NT2/D1 (cell line): ENCODE measurements at regions not wholly inside any gene's neighbourhood (a gene's known extent, or its start where the extent isn't known, plus 50 kb on each side); places are given as distances from the start of the nearest gene placed in this dataset.

Experiments
- DNase-seq: peaks from one replicate; pipeline ENCODE4 v3.0.0-alpha.2; 2011; ENCODE audit warnings: low read depth, low spot score
- H3K27me3 ChIP-seq: 2 replicates; pipeline ENCODE4 v1.6.0; 2011; ENCODE audit warnings: mild to moderate bottlenecking; ENCODE audit not compliant: insufficient read length, insufficient read depth
- H3K36me3 ChIP-seq: 2 replicates; pipeline ENCODE4 v1.6.1; 2011; ENCODE audit warnings: mild to moderate bottlenecking, low read length, mixed read lengths; ENCODE audit not compliant: insufficient read depth, insufficient read length
- H3K4me1 ChIP-seq: 2 replicates; pipeline ENCODE4 v1.5.1; 2011; ENCODE audit not compliant: insufficient read depth, insufficient read length
- H3K4me3 ChIP-seq: 2 replicates; pipeline ENCODE4 v1.5.1; 2011; ENCODE audit warnings: low read depth; ENCODE audit not compliant: insufficient read length
- H3K9ac ChIP-seq: 2 replicates; pipeline ENCODE4 v1.6.0; 2011; ENCODE audit warnings: low read depth; ENCODE audit not compliant: insufficient read length
- H3K9me3 ChIP-seq: 2 replicates; pipeline ENCODE4 v1.5.1; 2011; ENCODE audit warnings: mild to moderate bottlenecking, low read length; ENCODE audit not compliant: insufficient read depth
- SUZ12 ChIP-seq: IDR thresholded peaks from 2 replicates; pipeline ENCODE4 v1.6.1; 2011; ENCODE audit not compliant: insufficient read length, insufficient read depth; ENCODE audit errors: extremely low read depth
- YY1 ChIP-seq: IDR thresholded peaks from 2 replicates; pipeline ENCODE4 v1.6.1; 2011; ENCODE audit not compliant: insufficient read length, insufficient read depth
- ZNF274 ChIP-seq: IDR thresholded peaks from 2 replicates; pipeline ENCODE4 v1.6.1; 2011; ENCODE audit warnings: mild to moderate bottlenecking, low read depth, low read length

- no peaks in the 10 kb centered on the region for H3K9me3 ChIP-seq
- no peaks in the 10 kb centered on the region for H3K4me1 ChIP-seq
- H3K4me3 ChIP-seq: no peak overlapping the region
- no peaks in the 10 kb centered on the region for H3K36me3 ChIP-seq
- DNase-seq: peak; percentile 49
- no peak overlapping the region for H3K9ac ChIP-seq
- no peaks in the 10 kb centered on the region for H3K27me3 ChIP-seq
- TF ChIP-seq SUZ12: no peak
- no peak for TF ChIP-seq YY1
- TF ChIP-seq ZNF274: no peak
Observed at GRCh38 chr2:199602271-199602895, 144.6 kb upstream of the SATB2 start.

- no peak for DNase-seq
- no peak for TF ChIP-seq ZNF274
- TF ChIP-seq YY1: no peak
- no peak for TF ChIP-seq SUZ12
- Histone ChIP-seq H3K9me3 (no peaks in the 10 kb centered on the region), H3K4me3 (no peak overlapping the region), H3K36me3 (no peaks in the 10 kb centered on the region), H3K9ac (no peak overlapping the region), H3K27me3 (no peaks in the 10 kb centered on the region), H3K4me1 (no peaks in the 10 kb centered on the region)
Observed at GRCh38 chr2:199596549-199596948, 138.8 kb upstream of the SATB2 start.

DNA sequence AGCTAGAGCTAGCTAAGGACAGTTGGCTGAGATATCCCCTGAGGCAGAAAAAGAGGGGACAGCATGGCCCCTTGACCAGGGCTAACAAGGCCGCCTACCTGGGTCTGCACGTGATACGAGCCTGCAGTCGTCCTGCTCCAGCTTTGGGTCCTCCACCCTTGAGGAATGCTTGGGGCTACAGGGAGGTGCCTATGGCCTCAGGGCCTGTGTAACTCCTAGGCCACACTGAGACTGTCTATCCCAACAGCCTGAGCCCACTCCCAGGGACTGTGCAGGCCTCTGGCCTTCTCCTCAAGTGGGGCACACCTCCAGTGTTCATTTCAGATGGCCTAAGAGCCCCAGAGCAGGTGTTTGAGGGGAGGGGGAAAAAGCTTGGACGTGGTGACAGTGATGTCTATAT, 136.7 kb upstream of the SATB2 start:
- Histone ChIP-seq H3K9me3 (no peaks in the 10 kb centered on the region), H3K27me3 (no peaks in the 10 kb centered on the region), H3K36me3 (no peaks in the 10 kb centered on the region), H3K4me3 (no peak overlapping the region), H3K9ac (no peak overlapping the region), H3K4me1 (no peaks in the 10 kb centered on the region)
- TF ChIP-seq SUZ12 (no peak), ZNF274 (no peak), YY1 (no peak)
- no peak for DNase-seq

GRCh38 chr2:199591826-199592225, 134.1 kb upstream of the SATB2 start:
- Histone ChIP-seq H3K27me3 (no peaks in the 10 kb centered on the region), H3K9ac (no peak overlapping the region), H3K4me1 (no peaks in the 10 kb centered on the region), H3K4me3 (no peak overlapping the region), H3K9me3 (no peaks in the 10 kb centered on the region), H3K36me3 (no peaks in the 10 kb centered on the region)
- no peak for DNase-seq
- no peak for TF ChIP-seq ZNF274

GRCh38 chr2:199590321-199591203, 132.8 kb upstream of the SATB2 start:
- Histone ChIP-seq H3K36me3 (no peaks in the 10 kb centered on the region), H3K4me1 (no peaks in the 10 kb centered on the region), H3K9ac (no peak overlapping the region), H3K9me3 (no peaks in the 10 kb centered on the region), H3K4me3 (no peak overlapping the region), H3K27me3 (no peaks in the 10 kb centered on the region)
- no peak for TF ChIP-seq YY1
- TF ChIP-seq ZNF274: no peak
- TF ChIP-seq SUZ12: no peak
- no peak for DNase-seq

DNA sequence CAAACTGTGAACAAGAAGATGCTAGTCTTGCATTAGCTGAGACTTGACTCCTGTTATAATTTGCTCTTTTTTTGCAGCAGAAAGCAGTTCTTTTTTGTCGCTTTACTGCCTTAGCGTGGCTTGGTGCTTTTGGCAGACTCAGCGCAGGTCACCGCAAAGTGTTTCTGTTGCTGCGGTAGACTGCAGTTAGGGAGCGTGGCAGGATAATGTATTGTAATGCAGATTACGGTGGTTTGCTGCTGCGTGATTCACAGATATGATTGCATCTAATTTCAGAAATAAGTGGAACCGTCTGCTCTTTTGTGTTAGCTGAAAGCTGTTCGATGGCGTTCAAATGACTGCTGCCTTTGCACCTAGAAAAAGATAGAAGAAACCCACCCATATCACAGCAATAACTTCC, 131.6 kb upstream of the SATB2 start:
- H3K4me1 ChIP-seq: no peaks in the 10 kb centered on the region
- no peaks in the 10 kb centered on the region for H3K9me3 ChIP-seq
- H3K36me3 ChIP-seq: no peaks in the 10 kb centered on the region
- no peak for DNase-seq
- no peaks in the 10 kb centered on the region for H3K27me3 ChIP-seq
- H3K9ac ChIP-seq: no peak overlapping the region
- H3K4me3 ChIP-seq: no peak overlapping the region
- no peak for TF ChIP-seq YY1
- no peak for TF ChIP-seq SUZ12
- no peak for TF ChIP-seq ZNF274

DNA sequence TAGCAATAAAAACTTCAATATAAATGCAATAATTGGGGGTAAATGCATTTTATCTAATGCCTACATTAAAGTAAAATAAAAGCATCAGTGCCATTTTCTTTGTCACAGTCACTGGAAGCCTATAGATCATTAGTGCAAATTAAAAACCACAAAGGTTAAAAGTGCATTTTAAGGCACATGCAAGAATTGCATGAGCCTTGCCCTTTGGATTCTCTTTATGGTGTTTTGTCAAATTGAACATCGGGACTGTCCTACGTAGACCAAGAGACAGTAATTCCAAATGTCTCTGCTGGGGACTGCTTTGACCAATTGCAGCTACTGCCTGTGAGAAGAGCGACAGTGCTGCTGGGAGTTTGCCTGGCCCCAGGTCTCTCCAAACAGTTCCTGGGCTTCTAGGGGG, 130.3 kb upstream of the SATB2 start:
- H3K9me3 ChIP-seq: no peaks in the 10 kb centered on the region
- H3K36me3 ChIP-seq: no peaks in the 10 kb centered on the region
- no peak overlapping the region for H3K4me3 ChIP-seq
- no peak overlapping the region for H3K9ac ChIP-seq
- no peak for DNase-seq
- no peaks in the 10 kb centered on the region for H3K4me1 ChIP-seq
- no peaks in the 10 kb centered on the region for H3K27me3 ChIP-seq
- TF ChIP-seq SUZ12: no peak
- TF ChIP-seq YY1: no peak
- no peak for TF ChIP-seq ZNF274
